Prostate gland (tissue), 2 donors: ENCODE measurements at regions not wholly inside any gene's neighbourhood (a gene's known extent, or its start where the extent isn't known, plus 50 kb on each side); places are given as distances from the start of the nearest gene placed in this dataset.

Source experiments
- CTCF ChIP-seq, 4 experiments: fragments of 200-600 bp in 2 of 4; fragments of 450-650 bp in 2 of 4; sonication (generic) in 2 of 4; IDR thresholded peaks; 1 replicate in 3 of 4; 2 replicates in 1 of 4; pipeline ENCODE4 v1.5.1; 2016 to 2019; ENCODE audit warnings: antibody characterized with exemption in 4 of 4, mild to moderate bottlenecking in 2 of 4, moderate library complexity in 2 of 4
- POLR2A ChIP-seq: fragments of 450-650 bp; IDR thresholded peaks from one replicate; pipeline ENCODE4 v1.6.1; 2016; ENCODE audit warnings: antibody characterized with exemption, mild to moderate bottlenecking
- POLR2AphosphoS5 ChIP-seq: sonication (generic); formaldehyde crosslinking; IDR thresholded peaks from one replicate; pipeline ENCODE4 v1.6.1; 2017; ENCODE audit warnings: antibody characterized with exemption

- TF ChIP-seq CTCF (IDR thresholded peaks at IDR 0.05), result no peak
- TF ChIP-seq POLR2A, result no peak
- TF ChIP-seq POLR2AphosphoS5, result no peak
Observed at GRCh38 chr2:30373881-30374302, 73.2 kb upstream of the LCLAT1 start.
